ENCODE measurements at regions not wholly inside any gene's neighbourhood (a gene's known extent, or its start where the extent isn't known, plus 50 kb on each side); places are given as distances from the start of the nearest gene placed in this dataset.

- Histone ChIP-seq H3K9me3 (ENCODE audit: control insufficient read depth, low read depth, low read length) (no peaks in the 10 kb centered on the region), H3K23me2 (ENCODE audit: insufficient read length, low read depth, low read length, poor library complexity, severe bottlenecking) (no peaks in the 10 kb centered on the region), H3K4me1 (ENCODE audit: insufficient read depth, low read length) (no peaks in the 10 kb centered on the region), H3K23ac (ENCODE audit: insufficient read length, low read depth, low read length) (no peak overlapping the region), H3K4ac (ENCODE audit: low read depth, low read length) (no peak overlapping the region), H4K8ac (replicated peaks; ENCODE audit: insufficient read length, low read depth, low read length) (no peak overlapping the region), H3K9ac (ENCODE audit: extremely low read depth, insufficient read length, low read length) (no peak overlapping the region), H3K4me2 (ENCODE audit: insufficient read depth, insufficient read length, low read length) (no peak overlapping the region), H2AFZ (ENCODE audit: low read length) (no peak overlapping the region), H3K27me3 (ENCODE audit: insufficient read depth, low read length) (no peaks in the 10 kb centered on the region), H3T11ph (ENCODE audit: low read length) (no peak overlapping the region), H3K27ac (ENCODE audit: insufficient read length, low read depth, low read length) (no peak overlapping the region), H3K14ac (ENCODE audit: insufficient read depth, low read length) (no peak overlapping the region), H2BK12ac (ENCODE audit: insufficient read length, low read depth, low read length) (no peak overlapping the region), H3K18ac (ENCODE audit: insufficient read length, low read depth, low read length) (no peak overlapping the region), H2BK15ac (ENCODE audit: low read depth, low read length) (no peak overlapping the region), H3K79me1 (ENCODE audit: insufficient read depth, low read depth, low read length, poor library complexity, severe bottlenecking) (no peaks in the 10 kb centered on the region), H3K79me2 (ENCODE audit: insufficient read depth, low read length) (no peaks in the 10 kb centered on the region), H2BK20ac (ENCODE audit: low read depth, low read length, poor library complexity, severe bottlenecking) (no peak overlapping the region), H2AK5ac (ENCODE audit: insufficient read length, low read length) (no peak overlapping the region), H3K56ac (ENCODE audit: insufficient read length, low read depth, low read length) (no peak overlapping the region), H4K20me1 (ENCODE audit: control insufficient read depth, insufficient read depth, insufficient read length) (no peaks in the 10 kb centered on the region), H2BK120ac (ENCODE audit: low read depth, low read length, poor library complexity, severe bottlenecking) (no peak overlapping the region), H2BK5ac (ENCODE audit: insufficient read length, low read length) (no peak overlapping the region), H4K5ac (ENCODE audit: insufficient read length, low read depth, low read length) (no peak overlapping the region), H4K91ac (ENCODE audit: insufficient read length, low read depth, low read length) (no peak overlapping the region)
- no peak for TF ChIP-seq CTCF (conservative IDR thresholded peaks at IDR 0.05)
- Mint-ChIP-seq H3K4me1 (no peaks in the 10 kb centered on the region), H3K36me3 (ENCODE audit: insufficient read depth in 1 of 3, low read depth in 3 of 3) (no peaks in the 10 kb centered on the region; a peak in 1 of 7 replicates), H3K4me3 (no peak overlapping the region), H3K27me3 (ENCODE audit: low read depth) (no peaks in the 10 kb centered on the region), H3K9me3 (no peaks in the 10 kb centered on the region; a peak in 1 of 5 replicates), H3K27ac (no peak overlapping the region)
- WGBS (ENCODE audit: extremely low coverage, insufficient read length, low lambda C conversion rate), result no CpG with 5 or more reads among the region's 3 CpGs
- DNase-seq, result no peak
These were observed 187.3 kb downstream of the CYB561 start for GRCh38 chr17:63258785-63259184.
